ENCODE measurements at regions not wholly inside any gene's neighbourhood (a gene's known extent, or its start where the extent isn't known, plus 50 kb on each side); places are given as distances from the start of the nearest gene placed in this dataset.

DNA sequence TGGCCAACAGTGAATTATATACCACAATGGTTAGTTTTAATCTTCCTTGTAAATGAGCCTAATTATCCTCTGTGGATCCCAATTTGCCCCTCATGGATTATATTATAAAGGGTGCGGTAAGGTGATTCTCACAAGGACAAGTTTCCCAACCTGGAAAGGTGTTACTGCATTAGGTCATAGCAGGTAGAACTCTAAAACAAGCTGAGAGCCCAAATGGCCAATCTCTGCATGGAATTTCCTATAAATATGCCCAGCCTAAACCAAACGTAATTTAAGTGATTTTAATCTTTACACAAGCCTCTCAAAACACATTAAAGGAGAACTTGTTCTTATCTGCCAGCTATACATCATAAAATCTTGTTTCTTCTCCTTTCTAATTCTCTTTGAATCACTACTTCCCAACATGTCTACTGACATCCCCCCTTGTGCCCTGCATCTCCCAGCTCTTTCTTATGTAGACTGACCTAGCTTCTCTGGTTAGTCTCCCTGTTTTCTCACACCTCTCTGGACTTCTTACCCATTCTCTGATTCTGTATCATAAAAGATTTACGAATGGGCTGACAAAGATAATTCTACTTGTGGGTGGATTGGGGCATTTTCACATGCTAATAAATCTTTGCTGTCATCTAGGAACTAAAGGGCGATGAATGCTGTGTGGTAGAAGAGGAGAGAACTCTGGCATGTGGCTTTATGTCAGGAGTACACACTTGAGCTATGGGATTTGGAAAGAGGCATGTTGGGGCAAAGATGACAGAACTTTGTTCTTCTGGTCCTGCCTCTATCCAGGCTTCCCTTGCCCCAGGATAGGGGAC lies 94.3 kb upstream of the PGRMC2 start:
- DNase-seq, result no peak

GRCh38 chr4:128380306-128380705 lies 92.7 kb upstream of the PGRMC2 start:
- DNase-seq, result no peak

DNA sequence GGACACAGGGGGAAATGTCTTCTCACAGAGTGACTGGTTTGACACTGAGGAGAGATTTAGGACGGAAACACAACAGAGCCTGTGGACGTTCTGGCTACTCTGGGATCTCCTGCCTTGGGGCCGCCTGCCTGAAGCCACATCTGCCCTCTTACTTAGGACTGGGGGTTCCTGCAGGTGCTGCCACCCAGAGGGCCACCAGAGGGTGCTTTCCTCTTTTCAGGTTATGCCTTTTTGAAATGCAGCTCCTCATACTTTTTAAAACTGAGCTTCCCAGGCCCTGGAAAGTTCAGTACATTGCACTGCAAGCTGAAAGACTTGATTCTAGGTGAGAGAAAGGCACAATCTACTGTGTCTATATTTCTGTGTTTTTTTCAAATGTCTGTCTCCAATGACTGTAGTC lies 92.2 kb upstream of the PGRMC2 start:
- DNase-seq, result no peak

- DNase-seq, result no peak
These were observed 91.1 kb upstream of the PGRMC2 start for GRCh38 chr4:128378668-128379067.

- no peak for DNase-seq
These were observed 89.3 kb upstream of the PGRMC2 start for GRCh38 chr4:128376958-128377357.

- no peak for DNase-seq
These were observed 88.7 kb upstream of the PGRMC2 start for GRCh38 chr4:128376303-128376702.

- DNase-seq, result no peak
These were observed 86.0 kb upstream of the PGRMC2 start for GRCh38 chr4:128373628-128374027.

DNA sequence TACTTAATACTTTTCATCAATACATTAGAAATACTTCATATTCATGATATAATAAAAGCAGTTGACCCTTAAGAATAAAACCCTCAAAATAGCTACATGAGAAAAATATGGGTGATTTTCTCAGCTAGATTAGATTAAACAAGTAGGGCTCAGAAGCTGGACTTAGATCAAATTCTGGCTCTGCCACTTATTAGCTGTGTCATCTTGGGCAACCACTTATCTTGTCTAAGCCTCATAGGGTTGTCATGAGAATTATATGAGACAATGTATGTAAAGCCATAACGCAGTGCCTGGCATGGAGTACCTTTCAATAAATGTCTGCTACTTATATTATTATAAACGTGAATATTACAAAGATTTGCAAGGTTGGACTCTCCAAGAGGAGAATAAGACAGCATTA lies 84.3 kb upstream of the PGRMC2 start:
- no peak for DNase-seq

GRCh38 chr4:128371001-128371777 lies 83.6 kb upstream of the PGRMC2 start:
- no peak for DNase-seq

GRCh38 chr4:128366212-128366611 lies 78.6 kb upstream of the PGRMC2 start:
- DNase-seq, result no peak

DNA sequence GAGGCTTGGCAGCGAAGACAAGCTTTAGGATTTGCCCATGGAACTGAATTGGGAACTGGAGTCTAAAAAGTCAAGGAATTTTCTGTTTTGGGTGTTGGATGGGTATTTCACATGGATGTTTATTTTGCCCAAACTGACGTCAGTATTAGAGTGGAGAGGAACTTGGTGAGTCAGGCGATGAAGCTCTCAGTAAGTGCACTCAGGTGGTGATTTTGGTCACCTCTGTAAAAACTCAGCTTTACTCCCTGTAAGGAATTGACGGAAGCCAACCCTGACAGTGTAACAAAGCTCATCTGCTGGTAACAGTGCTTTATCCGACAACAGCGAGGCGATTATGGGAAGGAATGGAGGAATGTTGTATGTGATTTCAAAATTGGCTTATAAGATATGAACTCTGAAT lies 77.0 kb upstream of the PGRMC2 start:
- DNase-seq, result no peak

- DNase-seq, result no peak
These were observed 76.4 kb upstream of the PGRMC2 start for GRCh38 chr4:128363966-128364365.

GRCh38 chr4:128362760-128363159 lies 75.1 kb upstream of the PGRMC2 start:
- no peak for DNase-seq

GRCh38 chr4:128359422-128359821 lies 71.8 kb upstream of the PGRMC2 start:
- DNase-seq, result no peak

- no peak for DNase-seq
These were observed 71.3 kb upstream of the PGRMC2 start for GRCh38 chr4:128358913-128359279.

DNA sequence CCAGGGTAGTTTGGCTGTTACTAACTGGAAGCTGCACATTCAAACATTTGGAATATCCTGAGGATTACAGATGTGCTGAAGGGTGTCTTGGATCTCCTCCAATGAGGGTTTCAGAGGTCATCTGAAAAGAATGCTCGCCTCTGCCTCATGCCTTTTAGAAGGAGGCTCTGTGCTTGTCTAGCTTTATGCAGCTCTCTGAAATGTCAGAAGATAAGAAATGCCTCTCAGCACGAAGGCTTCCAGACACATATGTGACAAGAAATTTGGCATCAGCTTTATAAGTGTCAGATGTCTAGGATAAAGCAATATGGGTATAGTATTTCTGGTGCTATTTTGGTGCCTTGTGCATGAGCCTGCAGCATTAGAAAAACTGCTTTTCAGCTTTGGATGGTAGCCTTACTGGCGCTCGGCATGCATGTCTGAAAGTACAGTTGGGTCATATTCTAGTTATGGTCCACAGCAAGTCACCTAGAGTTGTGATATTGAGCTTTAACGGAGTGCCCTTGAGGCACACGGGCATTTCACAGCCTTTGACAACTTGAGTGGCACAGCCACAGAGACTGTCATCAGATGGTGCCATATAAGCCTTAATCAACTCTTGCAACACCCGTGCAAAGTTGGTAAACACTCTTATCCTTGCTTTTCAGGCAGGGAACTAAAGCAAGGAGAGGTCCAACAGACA lies 70.8 kb upstream of the PGRMC2 start:
- no peak for DNase-seq

GRCh38 chr4:128357286-128357685 lies 69.7 kb upstream of the PGRMC2 start:
- no peak for DNase-seq

- DNase-seq, result no peak
These were observed 67.7 kb upstream of the PGRMC2 start for GRCh38 chr4:128355305-128355704.

- DNase-seq, result no peak
These were observed 66.7 kb upstream of the PGRMC2 start for GRCh38 chr4:128354205-128354821.

DNA sequence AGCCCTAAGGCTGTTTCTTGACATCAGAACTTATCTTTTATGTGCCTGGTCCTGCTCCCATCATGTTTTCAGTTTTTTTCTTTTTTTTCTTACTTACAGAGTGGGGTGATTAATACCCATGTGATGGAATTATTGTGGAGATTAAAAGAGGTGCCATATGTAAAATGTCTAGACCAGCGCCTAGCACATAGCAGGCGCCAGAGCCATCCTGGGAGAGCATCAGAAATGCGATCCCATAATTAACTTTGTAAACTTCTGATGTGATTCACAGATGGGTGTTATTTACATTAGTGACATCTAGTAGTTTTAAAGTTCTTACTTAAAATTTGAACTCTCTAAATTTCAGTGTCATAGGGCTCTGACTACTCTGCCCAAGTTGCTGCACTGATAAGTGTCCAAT lies 66.2 kb upstream of the PGRMC2 start:
- no peak for DNase-seq

DNA sequence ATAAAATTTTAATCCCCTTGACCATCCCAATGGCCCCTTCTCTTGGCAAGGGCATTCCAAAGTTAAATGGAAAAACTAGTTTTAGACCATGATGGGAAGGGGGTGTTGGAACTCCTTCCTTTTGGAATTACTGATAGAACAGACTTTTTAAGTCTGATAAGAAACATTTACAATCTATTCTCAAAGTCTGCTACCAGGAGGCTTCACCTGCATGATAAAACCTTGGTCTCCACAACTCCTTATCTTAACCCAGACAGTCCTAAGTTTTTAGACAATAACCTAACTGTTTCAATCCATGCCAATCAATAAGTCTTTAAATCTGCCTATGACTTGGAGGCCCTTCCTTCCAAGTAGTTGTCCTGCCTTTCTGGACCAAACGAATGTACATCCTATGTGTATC lies 63.9 kb upstream of the PGRMC2 start:
- DNase-seq, result no peak

GRCh38 chr4:128350449-128351045 lies 62.9 kb upstream of the PGRMC2 start:
- no peak for DNase-seq

- DNase-seq, result no peak
These were observed 62.3 kb upstream of the PGRMC2 start for GRCh38 chr4:128349921-128350320.

Data from effector CD4-positive, alpha-beta T cell (primary cell).